Cardiac fibroblast (primary cell): ENCODE measurements at regions not wholly inside any gene's neighbourhood (a gene's known extent, or its start where the extent isn't known, plus 50 kb on each side); places are given as distances from the start of the nearest gene placed in this dataset.

Source experiments
- DNase-seq, 2 donors: peaks; one replicate each; pipeline versions ENCODE4 v3.0.0 to v3.0.0-alpha.2; 2010; ENCODE audit warnings: low read depth in 2 of 2
- H3K4me3 ChIP-seq, 2 donors: replicated peaks in 1 of 2; 1 replicate in 1 of 2; 2 replicates in 1 of 2; pipeline ENCODE4 v1.5.1; 2011; ENCODE audit warnings: low read depth in 2 of 2, low read length in 2 of 2, mild to moderate bottlenecking in 2 of 2, moderate library complexity in 1 of 2
- CTCF ChIP-seq: IDR thresholded peaks from one replicate; pipeline ENCODE4 v1.5.1; 2011; ENCODE audit warnings: low read depth, mild to moderate bottlenecking, low read length, inconsistent platforms

- no peak for DNase-seq
- TF ChIP-seq CTCF, result no peak
- H3K4me3 ChIP-seq, result no peak overlapping the region
Measured at GRCh38 chr13:111535523-111535811, 215.0 kb downstream of the TEX29 start.

- TF ChIP-seq CTCF, result no peak
- no peak for DNase-seq
- H3K4me3 ChIP-seq, result no peak overlapping the region
Measured at GRCh38 chr13:111536075-111536642, 215.7 kb downstream of the TEX29 start.

GRCh38 chr13:111537115-111537728, 216.8 kb downstream of the TEX29 start:
- no peak overlapping the region for H3K4me3 ChIP-seq
- no peak for TF ChIP-seq CTCF
- no peak for DNase-seq

GRCh38 chr13:111537843-111538499, 217.5 kb downstream of the TEX29 start:
- TF ChIP-seq CTCF, result no peak
- H3K4me3 ChIP-seq, result no peak overlapping the region
- no peak for DNase-seq

GRCh38 chr13:111539252-111539651, 218.8 kb downstream of the TEX29 start:
- H3K4me3 ChIP-seq, result no peak overlapping the region
- no peak for DNase-seq
- TF ChIP-seq CTCF, result no peak

- no peak overlapping the region for H3K4me3 ChIP-seq
- TF ChIP-seq CTCF, result no peak
- no peak for DNase-seq
Measured at GRCh38 chr13:111539791-111540446, 219.5 kb downstream of the TEX29 start.
